ENCODE measurements at regions not wholly inside any gene's neighbourhood (a gene's known extent, or its start where the extent isn't known, plus 50 kb on each side); places are given as distances from the start of the nearest gene placed in this dataset.

GRCh38 chr6:22412994-22413393 lies 116.2 kb upstream of the PRL start:
- TF ChIP-seq, protein P1, sequence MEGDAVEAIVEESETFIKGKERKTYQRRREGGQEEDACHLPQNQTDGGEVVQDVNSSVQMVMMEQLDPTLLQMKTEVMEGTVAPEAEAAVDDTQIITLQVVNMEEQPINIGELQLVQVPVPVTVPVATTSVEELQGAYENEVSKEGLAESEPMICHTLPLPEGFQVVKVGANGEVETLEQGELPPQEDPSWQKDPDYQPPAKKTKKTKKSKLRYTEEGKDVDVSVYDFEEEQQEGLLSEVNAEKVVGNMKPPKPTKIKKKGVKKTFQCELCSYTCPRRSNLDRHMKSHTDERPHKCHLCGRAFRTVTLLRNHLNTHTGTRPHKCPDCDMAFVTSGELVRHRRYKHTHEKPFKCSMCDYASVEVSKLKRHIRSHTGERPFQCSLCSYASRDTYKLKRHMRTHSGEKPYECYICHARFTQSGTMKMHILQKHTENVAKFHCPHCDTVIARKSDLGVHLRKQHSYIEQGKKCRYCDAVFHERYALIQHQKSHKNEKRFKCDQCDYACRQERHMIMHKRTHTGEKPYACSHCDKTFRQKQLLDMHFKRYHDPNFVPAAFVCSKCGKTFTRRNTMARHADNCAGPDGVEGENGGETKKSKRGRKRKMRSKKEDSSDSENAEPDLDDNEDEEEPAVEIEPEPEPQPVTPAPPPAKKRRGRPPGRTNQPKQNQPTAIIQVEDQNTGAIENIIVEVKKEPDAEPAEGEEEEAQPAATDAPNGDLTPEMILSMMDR (IDR thresholded peaks at IDR 0.05; ENCODE audit: low read length): no peak
- no peak for TF ChIP-seq EZH2 (IDR thresholded peaks at IDR 0.05; ENCODE audit: borderline replicate concordance, low read length)
